Loucy (cell line): ENCODE measurements at regions not wholly inside any gene's neighbourhood (a gene's known extent, or its start where the extent isn't known, plus 50 kb on each side); places are given as distances from the start of the nearest gene placed in this dataset.

Source experiments
- H2AFZ ChIP-seq: fragments of 200-600 bp; sonication (generic); 2 replicates; pipeline ENCODE4 v1.6.0; 2016; ENCODE audit warnings: antibody characterized with exemption, mild to moderate bottlenecking, low read length, moderate library complexity
- H3F3A ChIP-seq: fragments of 200-600 bp; 2 replicates; pipeline ENCODE4 v1.6.0; 2016; ENCODE audit warnings: antibody characterized with exemption, low read depth, mild to moderate bottlenecking
- H3K27me3 ChIP-seq: fragments of 200-600 bp; sonication (generic); 2 replicates; pipeline ENCODE4 v1.6.1; 2014; ENCODE audit warnings: low read length, mild to moderate bottlenecking; ENCODE audit not compliant: insufficient read depth, poor library complexity, severe bottlenecking
- H3K36me3 ChIP-seq: fragments of 200-600 bp; sonication (generic); 2 replicates; pipeline ENCODE4 v1.6.1; 2016; ENCODE audit warnings: low read length; ENCODE audit not compliant: insufficient read depth
- H3K4me1 ChIP-seq: fragments of 200-600 bp; sonication (generic); 2 replicates; pipeline ENCODE4 v1.5.1; 2014; ENCODE audit warnings: low read length, mild to moderate bottlenecking; ENCODE audit not compliant: insufficient read depth, poor library complexity, severe bottlenecking
- H3K4me2 ChIP-seq: fragments of 200-600 bp; sonication (generic); 2 replicates; pipeline ENCODE4 v1.6.0; 2014; ENCODE audit warnings: antibody characterized with exemption, low read length, low read depth, mild to moderate bottlenecking; ENCODE audit not compliant: poor library complexity, severe bottlenecking
- H3K4me3 ChIP-seq: fragments of 200-600 bp; sonication (generic); 2 replicates; pipeline ENCODE4 v1.5.1; 2014; ENCODE audit warnings: low read length, mild to moderate bottlenecking, mixed read lengths; ENCODE audit not compliant: poor library complexity, severe bottlenecking
- H3K79me2 ChIP-seq: fragments of 200-600 bp; sonication (generic); 2 replicates; pipeline ENCODE4 v1.6.1; 2014; ENCODE audit warnings: low read length; ENCODE audit not compliant: insufficient read depth
- H3K9ac ChIP-seq: fragments of 200-600 bp; sonication (generic); 2 replicates; pipeline ENCODE4 v1.6.0; 2014; ENCODE audit warnings: mild to moderate bottlenecking, low read depth, low read length, moderate library complexity; ENCODE audit not compliant: poor library complexity, severe bottlenecking
- H3K9me2 ChIP-seq: fragments of 200-600 bp; sonication (generic); replicated peaks from 2 replicates; pipeline ENCODE4 v1.6.1; 2016; ENCODE audit warnings: low read depth, low read length, mixed read lengths
- H3K9me3 ChIP-seq: fragments of 200-600 bp; sonication (generic); 2 replicates; pipeline ENCODE4 v1.6.1; 2014; ENCODE audit warnings: mild to moderate bottlenecking, antibody characterized with exemption, low read length, low read depth; ENCODE audit not compliant: insufficient read depth
- H4K20me1 ChIP-seq: fragments of 200-600 bp; sonication (generic); 2 replicates; pipeline ENCODE4 v1.6.0; 2014; ENCODE audit warnings: antibody characterized with exemption, low read length, mild to moderate bottlenecking; ENCODE audit not compliant: insufficient read depth, poor library complexity, severe bottlenecking
- EZH2phosphoT487 ChIP-seq: fragments of 200-600 bp; IDR thresholded peaks from 2 replicates; pipeline ENCODE4 v1.6.1; 2018; ENCODE audit warnings: antibody characterized with exemption, mild to moderate bottlenecking, moderate library complexity, borderline replicate concordance
- TF ChIP-seq, protein P1 (sequence below): fragments of 200-600 bp; sonication (generic); conservative IDR thresholded peaks from 2 replicates; pipeline ENCODE4 v1.5.1; 2014; ENCODE audit warnings: mild to moderate bottlenecking, antibody characterized with exemption, low read length

DNA sequence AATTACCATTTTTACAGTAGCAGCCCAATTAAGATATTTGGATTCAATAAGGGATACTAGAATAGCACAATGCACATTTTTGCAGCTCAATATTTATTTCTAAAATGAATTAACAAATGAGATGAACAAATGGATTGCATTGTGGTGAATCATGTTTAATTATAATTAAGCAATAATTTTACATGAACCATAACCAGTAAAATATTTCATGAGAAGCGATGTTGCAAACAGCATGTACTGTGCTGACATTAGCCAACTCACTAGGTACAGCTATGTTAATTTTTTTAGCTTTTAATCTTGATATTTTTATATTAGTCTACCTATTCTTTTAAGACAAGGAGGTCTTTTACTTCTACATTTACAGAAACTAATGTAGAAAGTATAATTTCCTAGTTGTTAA, 399.1 kb upstream of the AKR1E2 start:
- TF ChIP-seq EZH2phosphoT487, result no peak
- TF ChIP-seq, protein P1, sequence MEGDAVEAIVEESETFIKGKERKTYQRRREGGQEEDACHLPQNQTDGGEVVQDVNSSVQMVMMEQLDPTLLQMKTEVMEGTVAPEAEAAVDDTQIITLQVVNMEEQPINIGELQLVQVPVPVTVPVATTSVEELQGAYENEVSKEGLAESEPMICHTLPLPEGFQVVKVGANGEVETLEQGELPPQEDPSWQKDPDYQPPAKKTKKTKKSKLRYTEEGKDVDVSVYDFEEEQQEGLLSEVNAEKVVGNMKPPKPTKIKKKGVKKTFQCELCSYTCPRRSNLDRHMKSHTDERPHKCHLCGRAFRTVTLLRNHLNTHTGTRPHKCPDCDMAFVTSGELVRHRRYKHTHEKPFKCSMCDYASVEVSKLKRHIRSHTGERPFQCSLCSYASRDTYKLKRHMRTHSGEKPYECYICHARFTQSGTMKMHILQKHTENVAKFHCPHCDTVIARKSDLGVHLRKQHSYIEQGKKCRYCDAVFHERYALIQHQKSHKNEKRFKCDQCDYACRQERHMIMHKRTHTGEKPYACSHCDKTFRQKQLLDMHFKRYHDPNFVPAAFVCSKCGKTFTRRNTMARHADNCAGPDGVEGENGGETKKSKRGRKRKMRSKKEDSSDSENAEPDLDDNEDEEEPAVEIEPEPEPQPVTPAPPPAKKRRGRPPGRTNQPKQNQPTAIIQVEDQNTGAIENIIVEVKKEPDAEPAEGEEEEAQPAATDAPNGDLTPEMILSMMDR, result no peak
- Histone ChIP-seq H3F3A (no peaks in the 10 kb centered on the region), H3K27me3 (no peaks in the 10 kb centered on the region), H3K9me3 (no peaks in the 10 kb centered on the region), H3K4me2 (no peak overlapping the region), H3K9me2 (no peaks in the 10 kb centered on the region), H3K9ac (no peak overlapping the region), H3K79me2 (no peaks in the 10 kb centered on the region), H3K4me3 (no peak overlapping the region), H2AFZ (no peak overlapping the region), H3K36me3 (no peaks in the 10 kb centered on the region), H3K4me1 (no peaks in the 10 kb centered on the region), H4K20me1 (no peaks in the 10 kb centered on the region)

DNA sequence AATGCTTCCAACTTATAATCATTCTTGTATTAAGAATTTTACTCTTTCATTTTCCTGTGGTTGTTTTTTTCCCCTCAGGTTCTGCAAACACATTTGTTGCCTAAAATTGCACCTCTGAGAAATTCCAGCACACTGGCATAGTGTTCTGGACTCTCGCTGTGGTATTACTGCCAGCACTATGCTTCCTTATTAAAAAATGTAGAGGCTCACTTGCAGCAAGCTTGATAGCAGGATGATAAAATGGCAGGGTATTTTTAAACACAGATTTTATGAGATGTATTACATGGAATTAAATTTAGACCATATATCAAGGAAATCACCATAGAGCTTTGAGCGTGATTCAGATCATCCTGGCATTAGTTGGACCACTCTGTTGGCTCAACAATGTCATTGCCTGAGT, 416.7 kb upstream of the AKR1E2 start:
- Histone ChIP-seq H3K9me3 (no peaks in the 10 kb centered on the region), H3K27me3 (no peaks in the 10 kb centered on the region), H2AFZ (no peak overlapping the region), H3K4me3 (no peak overlapping the region), H4K20me1 (no peaks in the 10 kb centered on the region), H3K4me1 (no peaks in the 10 kb centered on the region), H3K4me2 (no peak overlapping the region), H3K9ac (no peak overlapping the region), H3F3A (no peaks in the 10 kb centered on the region), H3K9me2 (no peaks in the 10 kb centered on the region), H3K79me2 (no peaks in the 10 kb centered on the region), H3K36me3 (no peaks in the 10 kb centered on the region)
- TF ChIP-seq, protein P1, result no peak
- TF ChIP-seq EZH2phosphoT487, result no peak

DNA sequence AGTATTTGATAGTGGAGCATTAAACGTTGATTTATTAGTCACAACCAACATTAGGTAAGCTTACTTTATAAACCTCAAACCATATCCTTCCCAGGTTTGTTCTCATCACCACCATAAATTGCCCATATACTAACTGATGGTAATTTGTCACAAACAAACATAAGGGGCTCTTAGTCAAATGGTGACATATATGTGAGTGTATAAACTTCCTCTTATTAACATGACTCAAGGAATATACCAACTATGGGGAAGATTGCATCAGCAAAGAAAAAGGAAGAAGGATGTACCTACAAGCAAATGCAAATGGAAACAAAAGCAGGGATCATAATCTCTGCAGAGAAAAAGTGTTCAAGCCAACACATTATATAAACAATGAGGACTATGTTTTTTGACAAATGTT, 418.2 kb upstream of the AKR1E2 start:
- no peaks in the 10 kb centered on the region for H3F3A ChIP-seq

More for the DNA sequence above, 418.2 kb upstream of the AKR1E2 start:
- Histone ChIP-seq H3K4me3 (no peak overlapping the region), H3K9me3 (no peaks in the 10 kb centered on the region), H3K27me3 (no peaks in the 10 kb centered on the region), H3K36me3 (no peaks in the 10 kb centered on the region), H3K4me2 (no peak overlapping the region), H3K4me1 (no peaks in the 10 kb centered on the region), H3K9me2 (no peaks in the 10 kb centered on the region), H4K20me1 (no peaks in the 10 kb centered on the region), H3K79me2 (no peaks in the 10 kb centered on the region), H3K9ac (no peak overlapping the region), H2AFZ (no peak overlapping the region)
- no peak for TF ChIP-seq EZH2phosphoT487
- TF ChIP-seq, protein P1, result no peak
